ENCODE measurements at regions not wholly inside any gene's neighbourhood (a gene's known extent, or its start where the extent isn't known, plus 50 kb on each side); places are given as distances from the start of the nearest gene placed in this dataset.

- no peaks in the 10 kb centered on the region for H3K4me1 ChIP-seq (replicated peaks)
- DNase-seq (ENCODE audit: low spot score) = no peak
- no peaks in the 10 kb centered on the region for H3K9me3 ChIP-seq
- H3K27ac ChIP-seq = no peak overlapping the region
- no peaks in the 10 kb centered on the region for H3K36me3 ChIP-seq
- WGBS = 72% methylated on average over 2 of the region's 2 CpGs
- no peak for TF ChIP-seq POLR2AphosphoS5 (IDR thresholded peaks at IDR 0.05)
- no peak for TF ChIP-seq POLR2A (IDR thresholded peaks at IDR 0.05)
- no peak for TF ChIP-seq CTCF (IDR thresholded peaks at IDR 0.05)
- intact Hi-C loops (cut with DNase I) = no loop called here
- no peak overlapping the region for H3K4me3 ChIP-seq
- H3K27me3 ChIP-seq (replicated peaks; ENCODE audit: insufficient read depth) = no peaks in the 10 kb centered on the region
These were observed 260.7 kb downstream of the ICE1 start for GRCh38 chr5:5683174-5683573.

GRCh38 chr5:5678909-5679308 lies 256.4 kb downstream of the ICE1 start:
- no peak for DNase-seq (ENCODE audit: low spot score)
- WGBS = 64% methylated on average over 4 of the region's 4 CpGs
- Histone ChIP-seq H3K27ac (no peak overlapping the region), H3K36me3 (no peaks in the 10 kb centered on the region), H3K9me3 (no peaks in the 10 kb centered on the region), H3K4me3 (no peak overlapping the region), H3K27me3 (replicated peaks; ENCODE audit: insufficient read depth) (no peaks in the 10 kb centered on the region), H3K4me1 (replicated peaks) (no peaks in the 10 kb centered on the region)
- TF ChIP-seq POLR2A (IDR thresholded peaks at IDR 0.05) (no peak), CTCF (IDR thresholded peaks at IDR 0.05) (no peak), POLR2AphosphoS5 (IDR thresholded peaks at IDR 0.05) (no peak)
- intact Hi-C loops (cut with DNase I) = no loop called here

GRCh38 chr5:5677738-5678137 lies 255.3 kb downstream of the ICE1 start:
- intact Hi-C loops (cut with DNase I) = no loop called here
- DNase-seq (ENCODE audit: low spot score) = no peak
- 92% methylated on average over 2 of the region's 2 CpGs for WGBS
- Histone ChIP-seq H3K27ac (no peak overlapping the region), H3K4me3 (no peak overlapping the region), H3K4me1 (replicated peaks) (no peaks in the 10 kb centered on the region), H3K9me3 (no peaks in the 10 kb centered on the region), H3K36me3 (no peaks in the 10 kb centered on the region), H3K27me3 (replicated peaks; ENCODE audit: insufficient read depth) (no peaks in the 10 kb centered on the region)
- TF ChIP-seq CTCF (IDR thresholded peaks at IDR 0.05) = no peak
- TF ChIP-seq POLR2A (IDR thresholded peaks at IDR 0.05) = no peak
- TF ChIP-seq POLR2AphosphoS5 (IDR thresholded peaks at IDR 0.05) = no peak

GRCh38 chr5:5676218-5676617 lies 253.7 kb downstream of the ICE1 start:
- Histone ChIP-seq H3K9me3 (no peaks in the 10 kb centered on the region), H3K27me3 (replicated peaks; ENCODE audit: insufficient read depth) (no peaks in the 10 kb centered on the region), H3K36me3 (no peaks in the 10 kb centered on the region), H3K4me3 (no peak overlapping the region), H3K4me1 (replicated peaks) (no peaks in the 10 kb centered on the region), H3K27ac (no peak overlapping the region)
- intact Hi-C loops (cut with DNase I) = no loop called here
- TF ChIP-seq POLR2A (IDR thresholded peaks at IDR 0.05) = no peak
- TF ChIP-seq CTCF (IDR thresholded peaks at IDR 0.05) = no peak
- TF ChIP-seq POLR2AphosphoS5 (IDR thresholded peaks at IDR 0.05) = no peak
- 61% methylated on average over 3 of the region's 3 CpGs for WGBS
- no peak for DNase-seq (ENCODE audit: low spot score)

- Histone ChIP-seq H3K27ac (no peak overlapping the region), H3K27me3 (replicated peaks; ENCODE audit: insufficient read depth) (no peaks in the 10 kb centered on the region), H3K9me3 (no peaks in the 10 kb centered on the region), H3K36me3 (no peaks in the 10 kb centered on the region), H3K4me3 (no peak overlapping the region), H3K4me1 (replicated peaks) (no peaks in the 10 kb centered on the region)
- DNase-seq (ENCODE audit: low spot score) = no peak
- intact Hi-C loops (cut with DNase I) = no loop called here
- TF ChIP-seq CTCF (IDR thresholded peaks at IDR 0.05) (no peak), POLR2A (IDR thresholded peaks at IDR 0.05) (no peak), POLR2AphosphoS5 (IDR thresholded peaks at IDR 0.05) (no peak)
- WGBS = 67% methylated on average over 1 of the region's 1 CpG
These were observed 253.0 kb downstream of the ICE1 start for GRCh38 chr5:5675511-5675910.
